ENCODE measurements at regions not wholly inside any gene's neighbourhood (a gene's known extent, or its start where the extent isn't known, plus 50 kb on each side); places are given as distances from the start of the nearest gene placed in this dataset.
"Not testable (repeated sequence)": the region's sequence is repeated elsewhere in the genome, so short reads cannot be mapped to it uniquely, and the experiment has no call there.

GRCh38 chr7:35878351-35878750 lies 77.5 kb downstream of the SEPTIN7 start:
- Histone ChIP-seq H3K27ac (ENCODE audit: low read depth, low read length) (no peak overlapping the region), H3F3A (ENCODE audit: insufficient read depth) (peaks cover 10% of the 10 kb centered on the region; the same call in 1 of the 2 replicates), H3K79me2 (ENCODE audit: insufficient read depth, low read length) (no peaks in the 10 kb centered on the region), H2AFZ (ENCODE audit: low read depth, low read length, severe bottlenecking) (no peak overlapping the region), H3K9me2 (replicated peaks; ENCODE audit: insufficient read depth, low read length) (no peaks in the 10 kb centered on the region), H3K4me3 (ENCODE audit: insufficient read depth, low read length, poor library complexity, severe bottlenecking) (no peak overlapping the region), H3K36me3 (ENCODE audit: low read length) (peaks cover 51% of the 10 kb centered on the region), H3K4me2 (ENCODE audit: low read depth, low read length, poor library complexity, severe bottlenecking) (no peak overlapping the region), H3K9ac (ENCODE audit: low read length) (no peak overlapping the region), H4K20me1 (ENCODE audit: low read depth, low read length) (no peaks in the 10 kb centered on the region; the same call in 1 of the 2 replicates), H3K9me3 (ENCODE audit: insufficient read depth, low read length) (no peaks in the 10 kb centered on the region), H3K27me3 (ENCODE audit: low read length) (no peaks in the 10 kb centered on the region)
- TF ChIP-seq EZH2phosphoT487 (conservative IDR thresholded peaks at IDR 0.05; ENCODE audit: low read length) (no peak), CTCF (IDR thresholded peaks at IDR 0.05; ENCODE audit: insufficient read depth, low read length, poor library complexity, severe bottlenecking) (no peak)

DNA sequence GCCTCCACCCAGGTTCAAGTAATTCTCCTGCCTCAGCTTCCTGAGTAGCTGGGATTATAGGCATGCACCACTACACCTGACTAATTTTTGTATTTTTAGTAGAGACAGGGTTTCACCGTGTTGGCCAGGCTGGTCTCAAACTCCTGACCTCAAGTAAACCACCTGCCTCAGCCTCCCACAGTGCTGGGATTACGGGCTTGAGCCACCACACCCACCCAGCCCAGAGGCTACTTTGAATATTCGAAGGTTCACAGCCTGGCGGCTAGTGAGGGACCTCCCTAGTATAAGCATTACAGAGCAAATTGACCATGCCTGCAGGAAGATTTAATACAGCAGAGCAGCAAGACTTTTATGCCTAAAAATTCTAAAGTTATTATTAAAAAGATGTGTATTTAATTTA lies 86.6 kb downstream of the SEPTIN7 start:
- peaks cover 57% of the 10 kb centered on the region for H3K36me3 ChIP-seq (ENCODE audit: low read length)
- H3K27ac ChIP-seq (ENCODE audit: low read depth, low read length); H2AFZ ChIP-seq (ENCODE audit: low read depth, low read length, severe bottlenecking): not testable (repeated sequence)

GRCh38 chr7:35889001-35889400 lies 88.1 kb downstream of the SEPTIN7 start:
- Histone ChIP-seq H3K79me2 (ENCODE audit: insufficient read depth, low read length) (no peaks in the 10 kb centered on the region), H3K9me2 (replicated peaks; ENCODE audit: insufficient read depth, low read length) (no peaks in the 10 kb centered on the region), H3K4me3 (ENCODE audit: insufficient read depth, low read length, poor library complexity, severe bottlenecking) (no peak overlapping the region), H4K20me1 (ENCODE audit: low read depth, low read length) (no peaks in the 10 kb centered on the region), H3K4me2 (ENCODE audit: low read depth, low read length, poor library complexity, severe bottlenecking) (no peak overlapping the region), H3K9me3 (ENCODE audit: insufficient read depth, low read length) (no peaks in the 10 kb centered on the region), H2AFZ (ENCODE audit: low read depth, low read length, severe bottlenecking) (no peak overlapping the region), H3K27ac (ENCODE audit: low read depth, low read length) (no peak overlapping the region), H3K9ac (ENCODE audit: low read length) (no peak overlapping the region), H3K27me3 (ENCODE audit: low read length) (no peaks in the 10 kb centered on the region), H3F3A (ENCODE audit: insufficient read depth) (no peaks in the 10 kb centered on the region; the same call in 1 of the 2 replicates), H3K36me3 (ENCODE audit: low read length) (peaks cover 41% of the 10 kb centered on the region)
- TF ChIP-seq CTCF (IDR thresholded peaks at IDR 0.05; ENCODE audit: insufficient read depth, low read length, poor library complexity, severe bottlenecking): no peak
- no peak for TF ChIP-seq EZH2phosphoT487 (conservative IDR thresholded peaks at IDR 0.05; ENCODE audit: low read length)

More for the DNA sequence above, 86.6 kb downstream of the SEPTIN7 start:
- not testable (repeated sequence) for H3K9ac ChIP-seq (ENCODE audit: low read length); H3K27me3 ChIP-seq (ENCODE audit: low read length); H3K4me3 ChIP-seq (ENCODE audit: insufficient read depth, low read length, poor library complexity, severe bottlenecking); H4K20me1 ChIP-seq (ENCODE audit: low read depth, low read length); H3F3A ChIP-seq (ENCODE audit: insufficient read depth); H3K9me2 ChIP-seq (replicated peaks; ENCODE audit: insufficient read depth, low read length); H3K4me2 ChIP-seq (ENCODE audit: low read depth, low read length, poor library complexity, severe bottlenecking); H3K9me3 ChIP-seq (ENCODE audit: insufficient read depth, low read length); H3K79me2 ChIP-seq (ENCODE audit: insufficient read depth, low read length)

- no peak overlapping the region for H3K4me3 ChIP-seq (ENCODE audit: insufficient read depth, low read length, poor library complexity, severe bottlenecking)
- H3K27ac ChIP-seq (ENCODE audit: low read depth, low read length): peak overlapping the region; percentile 13; the same call in 1 of the 2 replicates
- H2AFZ ChIP-seq (ENCODE audit: low read depth, low read length, severe bottlenecking): no peak overlapping the region
- H3F3A ChIP-seq (ENCODE audit: insufficient read depth): no peaks in the 10 kb centered on the region; the same call in 1 of the 2 replicates
- no peak for TF ChIP-seq EZH2phosphoT487 (conservative IDR thresholded peaks at IDR 0.05; ENCODE audit: low read length)
- no peak for TF ChIP-seq CTCF (IDR thresholded peaks at IDR 0.05; ENCODE audit: insufficient read depth, low read length, poor library complexity, severe bottlenecking)
- H3K36me3 ChIP-seq (ENCODE audit: low read length): peaks cover 39% of the 10 kb centered on the region
- no peak overlapping the region for H3K9ac ChIP-seq (ENCODE audit: low read length)
- no peaks in the 10 kb centered on the region for H3K9me3 ChIP-seq (ENCODE audit: insufficient read depth, low read length)
- no peaks in the 10 kb centered on the region for H3K27me3 ChIP-seq (ENCODE audit: low read length)
- H3K4me2 ChIP-seq (ENCODE audit: low read depth, low read length, poor library complexity, severe bottlenecking): no peak overlapping the region
- no peaks in the 10 kb centered on the region for H3K9me2 ChIP-seq (replicated peaks; ENCODE audit: insufficient read depth, low read length)
- H3K79me2 ChIP-seq (ENCODE audit: insufficient read depth, low read length): no peaks in the 10 kb centered on the region
- no peaks in the 10 kb centered on the region for H4K20me1 ChIP-seq (ENCODE audit: low read depth, low read length)
Measured at GRCh38 chr7:35889870-35890269, 89.0 kb downstream of the SEPTIN7 start.

Data from SU-DHL-6 (cell line).